GM12878 (cell line): ENCODE measurements at regions not wholly inside any gene's neighbourhood (a gene's known extent, or its start where the extent isn't known, plus 50 kb on each side); places are given as distances from the start of the nearest gene placed in this dataset.
"Not testable (repeated sequence)": the region's sequence is repeated elsewhere in the genome, so short reads cannot be mapped to it uniquely, and the experiment has no call there.

Experiments used
- ATAC-seq: fragments of 200-7000 bp; cut with Tn5 transposase; 3 replicates; pipeline ENCODE4 v1.9.1; 2020; ENCODE audit warnings: mild to moderate bottlenecking, moderate library complexity
- BruUV-seq: library from RNA; stranded (reverse); fragments of 400-500 nt; replicated peaks from 2 replicates; lab custom pipeline; 2021; lab: Mats Ljungman, UMichigan
- CTCF ChIA-PET: fragments of 300-600 bp; sonication (Branson Sonifier 250); formaldehyde crosslinking; extraction: SDS; loops from one replicate; lab custom pipeline; 2021; ENCODE audit warnings: inconsistent platforms; lab: Yijun Ruan, JAX
- POLR2A ChIA-PET: fragments of 350-600 bp; formaldehyde crosslinking; extraction: SDS; loops from one replicate; lab custom pipeline; 2021; ENCODE audit warnings: inconsistent platforms; lab: Charles Lee
- RAD21 ChIA-PET: fragments of 300-600 bp; sonication (Branson Sonifier 250); formaldehyde crosslinking; loops from one replicate; lab custom pipeline; 2023; ENCODE audit warnings: antibody characterized with exemption; ENCODE audit not compliant: unreplicated experiment; lab: Charles Lee
- SMC1A ChIA-PET: fragments of 300-600 bp; sonication (Branson Sonifier 250); formaldehyde crosslinking; loops from one replicate; lab custom pipeline; 2023; ENCODE audit not compliant: unreplicated experiment, uncharacterized antibody; lab: Charles Lee
- DNase-seq: peaks from one replicate; pipeline ENCODE4 v3.0.0-alpha.2; 2011; ENCODE audit warnings: low read depth, low spot score
- FAIRE-seq: peaks from 3 replicates; lab custom pipeline; 2011; peaks lifted over from hg19 to GRCh38; lab: Jason Lieb, UNC
- H2AFZ ChIP-seq: 2 replicates; pipeline ENCODE4 v1.6.0; 2011; ENCODE audit warnings: low read depth, low read length, control low read depth; ENCODE audit not compliant: control insufficient read depth
- H3K27ac ChIP-seq: 2 replicates; pipeline ENCODE4 v1.5.1; 2011; ENCODE audit warnings: control low read depth; ENCODE audit not compliant: control insufficient read depth, insufficient read depth
- H3K27me3 ChIP-seq, 2 experiments: replicated peaks in 1 of 2; 2 replicates each; pipeline versions ENCODE4 v1.6.0 to v1.6.1; 2011; ENCODE audit warnings: low read length in 1 of 2; ENCODE audit not compliant: control insufficient read depth in 2 of 2, insufficient read depth in 2 of 2
- H3K36me3 ChIP-seq, 2 experiments: 2 replicates each; pipeline ENCODE4 v1.5.1; 2011; ENCODE audit warnings: low read length in 1 of 2; ENCODE audit not compliant: control insufficient read depth in 2 of 2, insufficient read depth in 2 of 2
- H3K4me1 ChIP-seq: 2 replicates; pipeline ENCODE4 v1.6.1; 2011; ENCODE audit warnings: mild to moderate bottlenecking, low read length, moderate library complexity, mixed read lengths; ENCODE audit not compliant: control insufficient read depth, insufficient read depth
- H3K4me2 ChIP-seq: 2 replicates; pipeline ENCODE4 v1.6.0; 2011; ENCODE audit warnings: control low read depth; ENCODE audit not compliant: control insufficient read depth, insufficient read depth
- H3K4me3 ChIP-seq: fragments of 200-600 bp; sonication (generic); 2 replicates; pipeline ENCODE4 v1.5.1; 2016
- H3K79me2 ChIP-seq: 2 replicates; pipeline ENCODE4 v1.6.0; 2011; ENCODE audit warnings: low read length; ENCODE audit not compliant: control insufficient read depth, insufficient read depth
- H3K9ac ChIP-seq: 2 replicates; pipeline ENCODE4 v1.8.0; 2011; ENCODE audit warnings: low read length, control low read depth, mixed read lengths; ENCODE audit not compliant: control insufficient read depth, insufficient read depth
- H3K9me3 ChIP-seq: replicated peaks from 3 replicates; pipeline ENCODE4 v1.5.1; 2011; ENCODE audit warnings: mild to moderate bottlenecking, low read length; ENCODE audit not compliant: control insufficient read depth, insufficient read depth
- H4K20me1 ChIP-seq: 2 replicates; pipeline ENCODE4 v1.6.0; 2011; ENCODE audit not compliant: control insufficient read depth, insufficient read depth
- NR2F1 ChIP-seq: fragments of 450-650 bp; conservative IDR thresholded peaks from 2 replicates; pipeline ENCODE4 v1.6.1; 2017; ENCODE audit warnings: mild to moderate bottlenecking
- TCF3 ChIP-seq: IDR thresholded peaks from 2 replicates; pipeline ENCODE4 v1.6.1; 2012; ENCODE audit warnings: low read depth, mild to moderate bottlenecking, low read length, borderline replicate concordance; ENCODE audit not compliant: insufficient read depth
- WGBS: methylation state at CpG from one replicate; pipeline ENCODE4 v1.1.6; 2016; ENCODE audit warnings: low lambda C conversion rate; ENCODE audit not compliant: insufficient replicate concordance, insufficient coverage; ENCODE audit errors: missing lambda C conversion rate; 5-methylcytosine and 5-hydroxymethylcytosine counted together
- in situ Hi-C: fragments of 300-500 bp; cut with MboI; formaldehyde crosslinking; loops from 9 replicates; pipeline ENCODE4 v1.14.3; 2018; ENCODE audit warnings: mixed read lengths
- intact Hi-C: fragments of 100-400 bp; cut with micrococcal nuclease; formaldehyde crosslinking; loops from one replicate; pipeline ENCODE4 v1.14.2; 2022; ENCODE audit not compliant: unreplicated experiment
- TF ChIP-seq, protein P1 (sequence below): fragments of 450-650 bp; IDR thresholded peaks from 2 replicates; pipeline ENCODE4 v1.6.1; 2014; ENCODE audit warnings: mild to moderate bottlenecking
- TF ChIP-seq, protein P2 (sequence below): fragments of 450-650 bp; IDR thresholded peaks from 2 replicates; pipeline ENCODE4 v1.6.1; 2016; ENCODE audit warnings: mild to moderate bottlenecking
- TF ChIP-seq, protein P3 (sequence below), 3 experiments: IDR thresholded peaks in 2 of 3; conservative IDR thresholded peaks in 1 of 3; 2 replicates each; pipeline ENCODE4 v1.5.1; 2011; ENCODE audit warnings: low read depth in 3 of 3, low read length in 3 of 3, mild to moderate bottlenecking in 3 of 3, control low read depth in 2 of 3, moderate library complexity in 2 of 3, inconsistent platforms in 1 of 3, mixed read lengths in 1 of 3; ENCODE audit not compliant: control insufficient read depth in 2 of 3, insufficient read depth in 1 of 3; ENCODE audit errors: extremely low read depth in 1 of 3

- ATAC-seq, result no peak
- no peaks in the 10 kb centered on the region for H3K27me3 ChIP-seq
- H3K27ac ChIP-seq, result no peak overlapping the region
- no peaks in the 10 kb centered on the region for H3K9me3 ChIP-seq
- TF ChIP-seq TCF3 (no peak), NR2F1 (no peak)
- TF ChIP-seq, protein P1, sequence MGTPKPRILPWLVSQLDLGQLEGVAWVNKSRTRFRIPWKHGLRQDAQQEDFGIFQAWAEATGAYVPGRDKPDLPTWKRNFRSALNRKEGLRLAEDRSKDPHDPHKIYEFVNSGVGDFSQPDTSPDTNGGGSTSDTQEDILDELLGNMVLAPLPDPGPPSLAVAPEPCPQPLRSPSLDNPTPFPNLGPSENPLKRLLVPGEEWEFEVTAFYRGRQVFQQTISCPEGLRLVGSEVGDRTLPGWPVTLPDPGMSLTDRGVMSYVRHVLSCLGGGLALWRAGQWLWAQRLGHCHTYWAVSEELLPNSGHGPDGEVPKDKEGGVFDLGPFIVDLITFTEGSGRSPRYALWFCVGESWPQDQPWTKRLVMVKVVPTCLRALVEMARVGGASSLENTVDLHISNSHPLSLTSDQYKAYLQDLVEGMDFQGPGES, result no peak
- TF ChIP-seq, protein P2, sequence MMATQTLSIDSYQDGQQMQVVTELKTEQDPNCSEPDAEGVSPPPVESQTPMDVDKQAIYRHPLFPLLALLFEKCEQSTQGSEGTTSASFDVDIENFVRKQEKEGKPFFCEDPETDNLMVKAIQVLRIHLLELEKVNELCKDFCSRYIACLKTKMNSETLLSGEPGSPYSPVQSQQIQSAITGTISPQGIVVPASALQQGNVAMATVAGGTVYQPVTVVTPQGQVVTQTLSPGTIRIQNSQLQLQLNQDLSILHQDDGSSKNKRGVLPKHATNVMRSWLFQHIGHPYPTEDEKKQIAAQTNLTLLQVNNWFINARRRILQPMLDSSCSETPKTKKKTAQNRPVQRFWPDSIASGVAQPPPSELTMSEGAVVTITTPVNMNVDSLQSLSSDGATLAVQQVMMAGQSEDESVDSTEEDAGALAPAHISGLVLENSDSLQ, result no peak
- TF ChIP-seq, protein P3, sequence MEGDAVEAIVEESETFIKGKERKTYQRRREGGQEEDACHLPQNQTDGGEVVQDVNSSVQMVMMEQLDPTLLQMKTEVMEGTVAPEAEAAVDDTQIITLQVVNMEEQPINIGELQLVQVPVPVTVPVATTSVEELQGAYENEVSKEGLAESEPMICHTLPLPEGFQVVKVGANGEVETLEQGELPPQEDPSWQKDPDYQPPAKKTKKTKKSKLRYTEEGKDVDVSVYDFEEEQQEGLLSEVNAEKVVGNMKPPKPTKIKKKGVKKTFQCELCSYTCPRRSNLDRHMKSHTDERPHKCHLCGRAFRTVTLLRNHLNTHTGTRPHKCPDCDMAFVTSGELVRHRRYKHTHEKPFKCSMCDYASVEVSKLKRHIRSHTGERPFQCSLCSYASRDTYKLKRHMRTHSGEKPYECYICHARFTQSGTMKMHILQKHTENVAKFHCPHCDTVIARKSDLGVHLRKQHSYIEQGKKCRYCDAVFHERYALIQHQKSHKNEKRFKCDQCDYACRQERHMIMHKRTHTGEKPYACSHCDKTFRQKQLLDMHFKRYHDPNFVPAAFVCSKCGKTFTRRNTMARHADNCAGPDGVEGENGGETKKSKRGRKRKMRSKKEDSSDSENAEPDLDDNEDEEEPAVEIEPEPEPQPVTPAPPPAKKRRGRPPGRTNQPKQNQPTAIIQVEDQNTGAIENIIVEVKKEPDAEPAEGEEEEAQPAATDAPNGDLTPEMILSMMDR (IDR thresholded peaks at IDR 0.05 in 2 of 3, conservative IDR thresholded peaks at IDR 0.05 in 1 of 3; ENCODE audit: control insufficient read depth in 2 of 3, extremely low read depth in 1 of 3, insufficient read depth in 1 of 3, low read depth in 3 of 3, low read length in 3 of 3), result peak in 1 of 3 experiments; percentile 14; a peak in 1 of 6 replicates
- H2AFZ ChIP-seq, result no peak overlapping the region
- H3K36me3 ChIP-seq, result no peaks in the 10 kb centered on the region
- BruUV-seq, result no TSS peak
- ChIA-PET RAD21 (interaction anchor here (0.7 kb wide), 1 partner anchor 283 kb away, joined by 3 read pairs; no protein-coding TSS in a partner anchor), POLR2A (no interaction called here), CTCF (no interaction called here), SMC1A (no interaction called here)
- H3K9ac ChIP-seq, result no peak overlapping the region
- H4K20me1 ChIP-seq, result no peaks in the 10 kb centered on the region
- H3K79me2 ChIP-seq, result no peaks in the 10 kb centered on the region
- FAIRE-seq, result no peak
- intact Hi-C loops, result no loop called here
- H3K4me1 ChIP-seq, result no peaks in the 10 kb centered on the region
- 14% methylated on average over 1 of the region's 1 CpG for WGBS
- DNase-seq, result no peak
- no peak overlapping the region for H3K4me3 ChIP-seq
- no peak overlapping the region for H3K4me2 ChIP-seq
- in situ Hi-C loops, result no loop called here
Measured at GRCh38 chr2:187783446-187783845, 229.2 kb upstream of the TFPI start.

GRCh38 chr2:187784138-187784537, 229.9 kb upstream of the TFPI start:
- CTCF ChIA-PET, ATAC-seq: not testable (repeated sequence)

More at GRCh38 chr2:187784138-187784537, 229.9 kb upstream of the TFPI start:
- H4K20me1 ChIP-seq, H3K4me2 ChIP-seq, H3K36me3 ChIP-seq, intact Hi-C loops, H3K4me3 ChIP-seq, H3K27ac ChIP-seq, H3K9ac ChIP-seq, DNase-seq, H3K9me3 ChIP-seq, H3K79me2 ChIP-seq, SMC1A ChIA-PET, RAD21 ChIA-PET, POLR2A ChIA-PET, BruUV-seq, FAIRE-seq, H3K4me1 ChIP-seq, in situ Hi-C loops, H3K27me3 ChIP-seq, H2AFZ ChIP-seq: not testable (repeated sequence)
- WGBS, result 14% methylated on average over 3 of the region's 3 CpGs
